Smooth muscle cell (in vitro differentiated cells): ENCODE measurements at regions not wholly inside any gene's neighbourhood (a gene's known extent, or its start where the extent isn't known, plus 50 kb on each side); places are given as distances from the start of the nearest gene placed in this dataset.

Experiments used
- DNase-seq: peaks from one replicate; lab custom pipeline; 2025; ENCODE audit not compliant: unreplicated experiment; lab: John Stamatoyannopoulos, UW
- H2AFZ ChIP-seq: fragments of 200-600 bp; sonication (generic); 2 replicates; pipeline ENCODE4 v1.6.0; 2016; ENCODE audit warnings: antibody characterized with exemption, low read depth, mild to moderate bottlenecking
- H3F3A ChIP-seq: fragments of 200-600 bp; sonication (generic); 2 replicates; pipeline ENCODE4 v1.6.0; 2017; ENCODE audit warnings: antibody characterized with exemption, low read depth
- H3K27ac ChIP-seq: fragments of 200-600 bp; sonication (generic); 2 replicates; pipeline ENCODE4 v1.5.1; 2016; ENCODE audit warnings: low read depth, mild to moderate bottlenecking
- H3K27me3 ChIP-seq: fragments of 200-600 bp; sonication (generic); 2 replicates; pipeline ENCODE4 v1.6.1; 2016; ENCODE audit warnings: low read depth, mild to moderate bottlenecking
- H3K36me3 ChIP-seq: fragments of 200-600 bp; sonication (generic); 2 replicates; pipeline ENCODE4 v1.5.1; 2016; ENCODE audit warnings: low read depth
- H3K4me1 ChIP-seq: fragments of 200-600 bp; sonication (generic); 2 replicates; pipeline ENCODE4 v1.5.1; 2016; ENCODE audit warnings: low read depth
- H3K4me2 ChIP-seq: fragments of 200-600 bp; sonication (generic); 2 replicates; pipeline ENCODE4 v1.6.0; 2016; ENCODE audit warnings: mild to moderate bottlenecking
- H3K4me3 ChIP-seq: fragments of 200-600 bp; sonication (generic); 2 replicates; pipeline ENCODE4 v1.5.1; 2016; ENCODE audit warnings: mild to moderate bottlenecking
- H3K79me2 ChIP-seq: fragments of 200-600 bp; sonication (generic); 2 replicates; pipeline ENCODE4 v1.6.0; 2016; ENCODE audit warnings: low read depth, mild to moderate bottlenecking
- H3K9ac ChIP-seq: fragments of 200-600 bp; sonication (generic); 2 replicates; pipeline ENCODE4 v1.6.0; 2016; ENCODE audit warnings: low read depth
- H3K9me3 ChIP-seq: fragments of 200-600 bp; sonication (generic); replicated peaks from 2 replicates; pipeline ENCODE4 v1.5.1; 2016; ENCODE audit warnings: low read depth
- H4K20me1 ChIP-seq: fragments of 200-600 bp; sonication (generic); 2 replicates; pipeline ENCODE4 v1.6.0; 2016; ENCODE audit warnings: low read depth
- CTCF ChIP-seq: fragments of 200-600 bp; sonication (generic); IDR thresholded peaks from 2 replicates; pipeline ENCODE4 v1.5.1; 2017; ENCODE audit warnings: borderline replicate concordance, mild to moderate bottlenecking, antibody characterized with exemption; ENCODE audit not compliant: insufficient read depth, poor library complexity, severe bottlenecking
- WGBS: methylation state at CpG from one replicate; pipeline ENCODE4 v1.1.7; 2016; ENCODE audit warnings: low lambda C conversion rate; 5-methylcytosine and 5-hydroxymethylcytosine counted together

- Histone ChIP-seq H3K27me3 (no peaks in the 10 kb centered on the region), H3K9ac (no peak overlapping the region), H3K4me2 (no peak overlapping the region), H3K9me3 (no peaks in the 10 kb centered on the region), H3K4me1 (peaks cover 4% of the 10 kb centered on the region), H3K36me3 (no peaks in the 10 kb centered on the region), H2AFZ (no peak overlapping the region), H3K27ac (no peak overlapping the region), H3K79me2 (no peaks in the 10 kb centered on the region), H4K20me1 (no peaks in the 10 kb centered on the region), H3F3A (no peaks in the 10 kb centered on the region), H3K4me3 (no peak overlapping the region)
- TF ChIP-seq CTCF, result peak; percentile 37
- DNase-seq, result no peak
- 52% methylated on average over 11 of the region's 11 CpGs for WGBS
Observed at GRCh38 chr10:121662945-121663917, 65.0 kb upstream of the FGFR2 start.

GRCh38 chr10:121662531-121662930, 64.3 kb upstream of the FGFR2 start:
- Histone ChIP-seq H3K9me3 (no peaks in the 10 kb centered on the region), H3F3A (no peaks in the 10 kb centered on the region), H3K4me1 (no peaks in the 10 kb centered on the region), H2AFZ (no peak overlapping the region), H3K27ac (no peak overlapping the region), H3K9ac (no peak overlapping the region), H3K36me3 (no peaks in the 10 kb centered on the region), H3K4me2 (no peak overlapping the region), H3K27me3 (no peaks in the 10 kb centered on the region), H3K4me3 (no peak overlapping the region), H4K20me1 (no peaks in the 10 kb centered on the region), H3K79me2 (no peaks in the 10 kb centered on the region)
- WGBS, result 83% methylated on average over 13 of the region's 13 CpGs
- no peak for TF ChIP-seq CTCF
- no peak for DNase-seq

- DNase-seq, result no peak
- Histone ChIP-seq H3K36me3 (no peaks in the 10 kb centered on the region), H3K9me3 (no peaks in the 10 kb centered on the region), H3K4me3 (no peak overlapping the region), H3K4me1 (no peaks in the 10 kb centered on the region), H4K20me1 (no peaks in the 10 kb centered on the region), H2AFZ (no peak overlapping the region), H3K4me2 (no peak overlapping the region), H3K27ac (no peak overlapping the region), H3F3A (no peaks in the 10 kb centered on the region), H3K9ac (no peak overlapping the region), H3K79me2 (no peaks in the 10 kb centered on the region), H3K27me3 (no peaks in the 10 kb centered on the region)
- no peak for TF ChIP-seq CTCF
- 88% methylated on average over 14 of the region's 14 CpGs for WGBS
Observed at GRCh38 chr10:121661451-121661851, 63.2 kb upstream of the FGFR2 start.
